Embryonic facial prominence (tissue), 1 donor: ENCODE measurements at regions not wholly inside any gene's neighbourhood (a gene's known extent, or its start where the extent isn't known, plus 50 kb on each side); places are given as distances from the start of the nearest gene placed in this dataset.
"Not testable (repeated sequence)": the region's sequence is repeated elsewhere in the genome, so short reads cannot be mapped to it uniquely, and the experiment has no call there.

Source experiments
- DNase-seq: peaks from one replicate; pipeline ENCODE4 v3.0.0-alpha.2; 2016; ENCODE audit errors: extremely low spot score

DNA sequence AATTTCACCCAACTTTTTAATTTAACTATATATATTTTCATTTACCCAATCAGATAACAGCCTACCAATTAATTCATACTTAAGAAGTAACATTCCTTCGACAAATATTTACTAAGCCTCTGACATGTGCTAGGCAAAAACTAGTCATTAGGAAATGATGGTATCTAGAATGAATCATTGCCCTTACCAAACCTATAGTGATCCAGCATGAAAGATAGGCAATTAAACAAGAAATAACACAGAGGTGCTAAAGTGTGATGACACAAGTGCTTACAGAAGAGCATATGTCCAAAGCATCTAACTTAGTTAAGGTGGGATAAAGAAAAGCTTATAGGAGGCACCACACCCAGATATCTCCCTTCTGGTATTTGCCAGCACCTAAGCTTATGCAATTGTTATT is 166.5 kb upstream of the RASSF8 start:
- no peak for DNase-seq

GRCh38 chr12:25793196-25793595 is 165.3 kb upstream of the RASSF8 start:
- no peak for DNase-seq

GRCh38 chr12:25794571-25794970 is 163.9 kb upstream of the RASSF8 start:
- no peak for DNase-seq

- DNase-seq = no peak
These were observed 161.9 kb upstream of the RASSF8 start for GRCh38 chr12:25796523-25797000.

DNA sequence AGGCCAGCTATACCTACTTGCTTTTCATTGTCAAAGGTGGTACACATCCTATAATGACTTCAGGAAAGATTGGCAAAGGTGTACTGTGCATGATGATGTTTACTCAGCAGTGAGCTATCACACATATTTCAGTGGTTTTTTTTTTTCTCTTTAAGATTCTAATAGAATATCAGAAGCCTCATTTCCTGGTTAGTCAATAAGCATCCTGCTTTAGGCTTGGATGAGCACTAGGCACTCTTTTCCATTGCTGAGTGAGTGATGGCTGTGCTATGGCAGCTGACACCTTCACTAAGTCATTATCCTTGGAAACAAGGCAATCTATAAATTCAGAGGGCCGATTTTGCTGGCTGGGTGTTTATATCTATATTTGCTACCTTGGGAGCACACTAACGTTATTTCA is 161.1 kb upstream of the RASSF8 start:
- DNase-seq = no peak

GRCh38 chr12:25797949-25798348 is 160.5 kb upstream of the RASSF8 start:
- no peak for DNase-seq

DNA sequence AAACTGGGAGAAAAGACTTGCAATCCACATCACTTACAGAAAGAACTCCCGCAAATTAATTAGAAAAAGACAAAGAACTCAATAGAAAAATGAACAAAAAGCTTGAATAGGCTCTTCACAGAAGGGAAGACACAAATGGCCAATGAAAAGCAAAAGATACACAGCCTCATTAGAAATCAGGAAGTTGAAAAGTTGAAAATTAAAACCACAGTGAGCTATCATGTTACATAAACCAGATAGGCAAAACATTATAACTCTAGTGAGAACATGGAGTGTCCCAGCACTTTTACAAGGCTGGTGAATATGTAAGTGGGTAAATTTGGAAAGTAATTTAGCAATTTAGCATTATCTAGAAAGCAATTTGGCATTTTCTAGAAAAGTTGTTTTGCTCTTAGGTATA is 158.4 kb upstream of the RASSF8 start:
- no peak for DNase-seq

DNA sequence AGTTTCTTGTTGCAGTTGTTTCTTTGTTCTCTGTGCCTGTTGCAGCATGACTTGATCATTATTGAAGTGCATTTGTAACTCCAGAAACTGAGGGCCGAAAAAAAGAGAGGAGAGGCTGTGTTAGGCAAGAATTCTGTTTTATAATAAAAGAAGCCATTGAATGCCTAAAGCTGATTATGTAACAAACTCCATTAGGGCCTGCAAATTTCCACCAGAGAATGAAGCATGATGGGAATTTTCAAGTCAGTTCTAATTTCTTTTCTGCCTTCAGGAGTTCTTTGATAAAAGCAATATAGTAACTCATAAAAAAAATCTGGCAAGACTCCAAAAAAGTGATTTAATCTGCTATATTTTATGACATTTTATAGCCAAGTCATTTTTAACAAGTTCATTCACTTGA is 156.7 kb upstream of the RASSF8 start:
- no peak for DNase-seq

- DNase-seq = no peak
These were observed 156.3 kb upstream of the RASSF8 start for GRCh38 chr12:25802143-25802542.

DNA sequence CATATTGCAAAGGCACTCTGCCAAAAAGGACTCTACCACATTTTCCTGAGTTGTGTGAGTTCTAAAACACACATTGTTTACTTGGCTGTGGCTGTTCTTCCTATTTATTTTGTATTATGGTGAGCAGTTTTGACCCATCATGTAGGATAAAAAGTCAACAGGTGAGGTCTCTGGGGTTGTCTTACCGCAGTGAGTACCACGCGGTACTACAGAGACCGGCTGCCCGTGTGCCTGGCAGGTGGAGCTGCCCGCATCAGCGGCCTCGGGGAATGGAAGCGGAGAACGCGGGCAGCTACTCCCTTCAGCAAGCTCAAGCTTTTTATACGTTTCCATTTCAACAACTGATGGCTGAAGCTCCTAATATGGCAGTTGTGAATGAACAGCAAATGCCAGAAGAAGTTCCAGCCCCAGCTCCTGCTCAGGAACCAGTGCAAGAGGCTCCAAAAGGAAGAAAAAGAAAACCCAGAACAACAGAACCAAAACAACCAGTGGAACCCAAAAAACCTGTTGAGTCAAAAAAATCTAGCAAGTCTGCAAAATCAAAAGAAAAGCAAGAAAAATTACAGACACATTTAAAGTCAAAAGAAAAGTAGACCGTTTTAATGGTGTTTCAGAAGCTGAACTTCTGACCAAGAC is 155.3 kb upstream of the RASSF8 start:
- DNase-seq = not testable (repeated sequence)

DNA sequence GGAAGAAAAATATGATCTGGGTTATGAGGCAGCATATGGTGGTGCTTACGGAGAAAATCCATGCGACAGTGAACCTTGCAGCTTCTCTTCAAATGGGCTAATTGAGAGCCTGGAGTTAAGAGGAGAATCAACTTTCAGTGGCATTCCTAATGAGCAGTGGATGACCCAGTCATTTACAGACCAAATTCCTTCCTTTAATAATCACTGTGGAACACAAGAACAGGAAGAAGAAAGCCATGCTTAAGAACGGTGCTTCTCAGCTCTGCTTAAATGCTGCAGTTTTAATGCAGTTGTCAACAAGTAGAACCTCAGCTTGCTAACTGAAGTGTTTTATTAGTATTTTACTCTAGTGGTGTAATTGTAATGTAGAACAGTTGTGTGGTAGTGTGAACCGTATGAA is 154.2 kb upstream of the RASSF8 start:
- not testable (repeated sequence) for DNase-seq

- no peak for DNase-seq
These were observed 152.2 kb upstream of the RASSF8 start for GRCh38 chr12:25806271-25806670.

DNA sequence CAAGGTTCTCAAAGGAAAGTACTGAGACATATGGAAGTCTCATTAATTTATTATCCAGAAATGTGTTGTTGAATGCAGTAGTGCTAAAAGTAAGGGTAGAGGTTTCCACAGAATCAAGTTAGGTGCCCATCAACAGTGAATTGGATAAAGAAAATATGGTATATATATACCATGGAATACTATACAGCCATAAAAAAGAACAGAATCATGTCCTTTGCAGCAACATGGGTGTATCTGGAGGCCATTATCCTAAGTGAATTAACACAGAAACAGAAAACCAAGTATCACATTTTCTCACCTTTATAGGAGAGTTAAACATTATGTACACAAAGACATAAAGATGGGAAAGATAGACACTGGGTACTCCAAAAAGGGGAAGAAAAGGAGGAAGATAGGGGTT is 149.9 kb upstream of the RASSF8 start:
- no peak for DNase-seq

DNA sequence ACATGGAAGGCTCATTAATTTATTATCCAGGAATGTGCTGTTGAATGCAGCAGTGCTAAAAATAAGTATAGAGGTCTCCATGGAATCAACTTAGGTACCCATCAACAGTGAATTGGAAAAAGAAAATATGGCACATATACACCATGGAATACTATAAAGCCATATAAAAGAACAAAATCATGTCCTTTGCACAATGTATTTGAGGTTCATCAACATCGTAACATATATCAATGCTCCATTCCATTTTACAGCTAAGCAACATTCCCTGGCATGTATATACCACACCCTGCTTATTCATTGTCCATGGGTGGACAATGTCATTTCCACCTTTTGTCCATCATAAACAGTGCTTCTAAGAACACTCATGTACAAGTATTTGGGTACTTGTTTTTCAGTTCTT is 147.8 kb upstream of the RASSF8 start:
- no peak for DNase-seq

DNA sequence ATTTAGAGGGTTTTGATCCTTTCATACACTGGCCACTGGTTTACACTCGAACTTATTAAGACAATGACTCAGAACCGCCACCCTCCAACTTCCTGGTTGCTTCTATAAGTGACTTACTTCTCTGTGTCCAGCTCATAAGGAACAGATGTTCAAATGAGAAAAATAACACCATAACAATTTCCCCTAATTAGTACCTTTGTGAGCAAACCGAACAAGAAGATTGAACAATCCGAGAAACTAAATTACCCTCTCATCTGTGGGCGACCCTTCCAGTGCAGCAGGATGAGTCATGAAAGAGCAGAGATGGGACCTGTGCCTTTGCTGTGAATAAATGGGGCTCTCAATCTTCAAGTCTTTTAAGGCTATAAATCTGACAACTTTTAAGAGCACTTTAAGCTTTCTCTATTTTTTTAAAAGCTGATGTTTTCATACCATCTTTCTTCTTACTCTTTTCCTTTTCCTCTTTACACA is 146.8 kb upstream of the RASSF8 start:
- no peak for DNase-seq

DNA sequence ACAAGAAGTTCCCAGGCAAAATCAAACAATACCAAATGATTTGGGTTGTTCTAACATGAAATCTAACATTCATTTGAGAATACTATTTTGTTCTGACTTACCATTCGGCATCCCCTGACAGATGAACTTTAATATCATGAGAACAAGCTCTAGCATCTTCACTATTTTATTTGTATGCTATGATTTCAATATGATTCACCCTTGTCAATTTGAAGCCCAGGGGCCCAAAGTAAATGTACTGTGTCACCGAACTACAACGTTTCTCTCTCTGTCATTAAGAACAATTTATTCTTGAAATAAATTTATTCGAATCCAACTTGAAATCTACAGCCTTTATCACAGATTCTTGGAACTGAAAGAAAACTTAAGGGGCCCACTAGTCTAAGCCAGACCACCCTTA is 146.2 kb upstream of the RASSF8 start:
- DNase-seq = no peak

- DNase-seq = no peak
These were observed 144.6 kb upstream of the RASSF8 start for GRCh38 chr12:25813843-25814242.

GRCh38 chr12:25816637-25817036 is 141.8 kb upstream of the RASSF8 start:
- no peak for DNase-seq

DNA sequence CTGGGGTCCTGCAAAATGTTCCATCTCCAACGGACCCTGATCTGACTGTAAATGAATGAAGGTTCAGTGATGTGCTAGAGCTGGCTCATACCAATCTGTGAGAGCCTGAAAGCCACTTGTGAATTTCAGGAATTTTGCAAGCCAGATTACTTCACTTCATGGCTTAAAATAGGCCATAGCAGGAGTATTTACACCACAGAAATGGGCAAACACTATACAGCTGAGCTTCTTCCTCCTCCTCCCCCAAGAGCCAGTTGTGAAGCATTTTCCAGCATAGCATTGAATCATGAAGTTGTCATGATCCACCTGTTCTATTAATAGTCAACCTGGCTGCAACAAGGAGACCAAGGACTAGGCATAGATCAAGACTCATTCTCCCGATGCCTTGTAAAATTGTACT is 141.3 kb upstream of the RASSF8 start:
- DNase-seq = no peak

DNA sequence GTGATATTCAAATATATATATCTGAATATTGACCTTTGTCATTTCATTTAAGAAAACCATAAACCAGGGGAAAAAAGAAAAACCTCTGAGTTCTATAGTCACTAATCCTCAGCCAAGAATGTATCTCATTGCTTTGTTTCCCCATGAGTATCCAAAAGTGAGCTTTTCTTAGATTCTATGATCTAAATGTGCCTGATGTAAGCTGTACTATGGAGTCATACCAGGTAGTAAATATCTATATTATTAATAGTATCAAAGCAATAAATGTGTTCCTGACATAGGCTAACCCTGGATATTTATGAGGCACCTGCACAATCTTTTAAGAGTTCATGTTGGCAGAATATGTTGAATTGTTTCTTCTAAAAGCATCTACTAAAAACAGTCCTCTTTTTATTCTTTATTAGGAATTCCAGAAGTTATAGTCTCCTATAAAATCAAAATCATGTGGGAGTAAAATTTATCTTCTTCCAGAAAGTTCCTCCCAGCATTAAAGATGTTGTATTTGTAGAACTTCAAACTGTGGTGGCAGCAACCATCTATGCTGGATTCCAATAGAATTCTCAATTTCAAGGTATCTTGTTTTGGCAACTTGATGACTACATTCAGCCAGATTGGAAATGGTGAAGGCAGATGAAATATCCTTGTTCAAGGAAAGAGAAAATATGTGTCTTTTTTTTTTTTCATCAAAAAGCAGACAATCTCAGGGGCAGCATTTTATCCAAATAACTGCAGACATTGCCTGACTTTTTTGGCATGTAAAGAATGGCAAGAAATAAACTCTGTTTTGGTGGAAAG is 139.7 kb upstream of the RASSF8 start:
- DNase-seq = no peak

GRCh38 chr12:25819691-25820090 is 138.8 kb upstream of the RASSF8 start:
- no peak for DNase-seq

- DNase-seq = no peak
These were observed 136.2 kb upstream of the RASSF8 start for GRCh38 chr12:25822281-25822680.

DNA sequence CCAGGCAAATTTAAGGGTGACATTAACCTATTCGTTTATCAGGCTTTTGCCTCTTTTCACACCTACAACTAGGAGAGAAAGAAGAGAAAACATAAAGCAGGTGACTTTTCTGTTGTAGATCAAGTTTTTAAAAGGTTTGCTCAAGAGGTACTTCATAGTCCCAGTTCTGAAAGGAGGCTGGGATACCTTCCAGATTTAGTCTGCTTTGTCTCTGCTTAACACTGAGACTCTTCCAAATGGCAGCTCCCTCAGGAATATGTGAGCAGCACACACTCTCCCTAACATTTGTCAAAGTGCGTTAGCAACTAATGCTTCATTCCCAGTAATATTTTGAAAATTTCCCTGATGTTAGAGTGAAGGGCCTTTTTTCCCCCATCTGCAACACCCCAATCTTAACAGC is 133.7 kb upstream of the RASSF8 start:
- DNase-seq = no peak
